Keratinocyte (primary cell): ENCODE measurements at regions not wholly inside any gene's neighbourhood (a gene's known extent, or its start where the extent isn't known, plus 50 kb on each side); places are given as distances from the start of the nearest gene placed in this dataset.

ENCODE experiments used
- DNase-seq: peaks from one replicate; pipeline ENCODE4 v3.0.0-alpha.2; 2011; ENCODE audit warnings: low read depth, missing footprints, low spot score
- FAIRE-seq: peaks from 2 replicates; lab custom pipeline; 2011; peaks lifted over from hg19 to GRCh38; lab: Jason Lieb, UNC
- H2AFZ ChIP-seq: 2 replicates; pipeline ENCODE4 v1.6.0; 2012; ENCODE audit warnings: low read length, control low read depth, inconsistent platforms; ENCODE audit not compliant: control insufficient read depth
- H3K27ac ChIP-seq: 2 replicates; pipeline ENCODE4 v1.5.1; 2011; ENCODE audit warnings: low read length; ENCODE audit not compliant: control insufficient read depth, insufficient read depth
- H3K27me3 ChIP-seq: 3 replicates; pipeline ENCODE4 v1.6.0; 2011; ENCODE audit warnings: low read length; ENCODE audit not compliant: control insufficient read depth, insufficient read depth; ENCODE audit errors: extremely low read depth
- H3K36me3 ChIP-seq, 2 experiments: 2 replicates in 1 of 2; 3 replicates in 1 of 2; pipeline ENCODE4 v1.5.1; 2011; ENCODE audit warnings: low read length in 2 of 2, mild to moderate bottlenecking in 1 of 2; ENCODE audit not compliant: control insufficient read depth in 2 of 2, insufficient read depth in 2 of 2; ENCODE audit errors: extremely low read depth in 1 of 2
- H3K4me1 ChIP-seq: 3 replicates; pipeline ENCODE4 v1.5.1; 2011; ENCODE audit warnings: low read length; ENCODE audit not compliant: control insufficient read depth, insufficient read depth; ENCODE audit errors: extremely low read depth
- H3K4me2 ChIP-seq: 3 replicates; pipeline ENCODE4 v1.6.0; 2011; ENCODE audit warnings: low read depth, low read length; ENCODE audit not compliant: control insufficient read depth, insufficient read depth; ENCODE audit errors: extremely low read depth
- H3K4me3 ChIP-seq, 3 experiments: fragments of 200-600 bp in 1 of 3; sonication (generic) in 1 of 3; 2 replicates in 2 of 3; 3 replicates in 1 of 3; pipeline ENCODE4 v1.5.1; 2011 to 2016; ENCODE audit warnings: low read length in 3 of 3, mild to moderate bottlenecking in 3 of 3, control low read depth in 2 of 3, inconsistent platforms in 1 of 3, low read depth in 1 of 3, mixed read lengths in 1 of 3, mixed run types in 1 of 3, moderate library complexity in 1 of 3; ENCODE audit not compliant: control insufficient read depth in 2 of 3, insufficient read depth in 2 of 3; ENCODE audit errors: extremely low read depth in 1 of 3
- H3K79me2 ChIP-seq: 2 replicates; pipeline ENCODE4 v1.6.0; 2012; ENCODE audit warnings: low read length; ENCODE audit not compliant: control insufficient read depth, insufficient read depth
- H3K9ac ChIP-seq: 3 replicates; pipeline ENCODE4 v1.6.0; 2011; ENCODE audit warnings: low read length; ENCODE audit not compliant: control insufficient read depth, insufficient read depth; ENCODE audit errors: extremely low read depth
- H3K9me1 ChIP-seq: 3 replicates; pipeline ENCODE4 v1.6.0; 2011; ENCODE audit warnings: low read length; ENCODE audit not compliant: control insufficient read depth, insufficient read depth; ENCODE audit errors: extremely low read depth
- H3K9me3 ChIP-seq: 2 replicates; pipeline ENCODE4 v1.5.1; 2012; ENCODE audit warnings: low read depth, low read length; ENCODE audit not compliant: control insufficient read depth
- H4K20me1 ChIP-seq: 3 replicates; pipeline ENCODE4 v1.6.0; 2011; ENCODE audit warnings: low read length; ENCODE audit not compliant: control insufficient read depth, insufficient read depth; ENCODE audit errors: extremely low read depth
- CTCF ChIP-seq, 3 experiments: IDR thresholded peaks in 1 of 3; conservative IDR thresholded peaks in 1 of 3; optimal IDR thresholded peaks in 1 of 3; 2 replicates in 2 of 3; 3 replicates in 1 of 3; pipeline versions ENCODE3 to v1.5.1; 2011; ENCODE audit warnings: low read length in 3 of 3, mild to moderate bottlenecking in 3 of 3, moderate library complexity in 2 of 3, control low read depth in 1 of 3, inconsistent platforms in 1 of 3; ENCODE audit not compliant: insufficient read depth in 2 of 3; ENCODE audit errors: extremely low read depth in 1 of 3
- EZH2 ChIP-seq: IDR thresholded peaks from one replicate; pipeline ENCODE4 v1.6.1; 2012; ENCODE audit warnings: inconsistent platforms, mild to moderate bottlenecking, low read length, moderate library complexity
- dilution Hi-C: fragments of 300-500 bp; cut with MboI; formaldehyde crosslinking; loops from one replicate; pipeline ENCODE4 v1.7.0; 2020; ENCODE audit warnings: low sequenced_read_pairs; ENCODE audit not compliant: extremely low pct_ligation_motif_present

DNA sequence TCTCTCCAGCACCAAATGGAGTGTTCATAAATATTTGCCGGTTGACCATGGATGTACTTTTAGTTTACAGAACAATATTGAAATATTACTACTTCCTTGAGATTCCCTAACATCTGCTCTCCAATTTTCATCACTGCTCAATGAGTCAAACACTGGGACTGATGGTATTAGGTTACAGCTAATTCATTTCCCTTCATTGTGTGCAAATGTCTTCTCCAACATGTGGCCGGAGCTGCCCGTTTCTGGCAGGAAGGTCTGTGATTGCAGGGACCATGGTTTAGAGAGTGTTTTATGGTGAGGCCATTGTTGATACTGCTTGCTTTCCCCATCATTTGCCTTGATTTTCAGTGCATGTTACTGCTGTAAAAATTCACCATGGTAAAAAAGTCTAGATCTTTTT is 209.3 kb downstream of the HS3ST3B1 start:
- Histone ChIP-seq H3K9me1 (no peaks in the 10 kb centered on the region), H2AFZ (no peak overlapping the region), H3K36me3 (no peaks in the 10 kb centered on the region), H3K27ac (no peak overlapping the region), H3K4me1 (no peaks in the 10 kb centered on the region), H3K79me2 (no peaks in the 10 kb centered on the region), H3K9me3 (no peaks in the 10 kb centered on the region), H4K20me1 (no peaks in the 10 kb centered on the region), H3K4me3 (no peak overlapping the region), H3K9ac (no peak overlapping the region), H3K27me3 (no peaks in the 10 kb centered on the region), H3K4me2 (no peak overlapping the region)
- no peak for TF ChIP-seq EZH2
- TF ChIP-seq CTCF (optimal IDR thresholded peaks at IDR 0.05 in 1 of 3, IDR thresholded peaks at IDR 0.05 in 1 of 3, conservative IDR thresholded peaks at IDR 0.05 in 1 of 3; ENCODE audit: extremely low read depth in 1 of 3, insufficient read depth in 2 of 3, low read length in 3 of 3): no peak
- dilution Hi-C loops: no loop called here
- DNase-seq (no peak), FAIRE-seq (no peak)

GRCh38 chr17:14508156-14508555 is 207.3 kb downstream of the HS3ST3B1 start:
- no peak for FAIRE-seq

More at GRCh38 chr17:14508156-14508555, 207.3 kb downstream of the HS3ST3B1 start:
- DNase-seq: no peak
- Histone ChIP-seq H3K4me3 (no peak overlapping the region), H3K4me1 (no peaks in the 10 kb centered on the region), H3K79me2 (no peaks in the 10 kb centered on the region), H3K4me2 (no peak overlapping the region), H3K9me3 (no peaks in the 10 kb centered on the region), H3K9ac (no peak overlapping the region), H3K9me1 (no peaks in the 10 kb centered on the region), H2AFZ (no peak overlapping the region), H3K27me3 (no peaks in the 10 kb centered on the region), H3K27ac (no peak overlapping the region), H3K36me3 (no peaks in the 10 kb centered on the region), H4K20me1 (no peaks in the 10 kb centered on the region)
- dilution Hi-C loops: no loop called here
- TF ChIP-seq CTCF (optimal IDR thresholded peaks at IDR 0.05 in 1 of 3, IDR thresholded peaks at IDR 0.05 in 1 of 3, conservative IDR thresholded peaks at IDR 0.05 in 1 of 3; ENCODE audit: extremely low read depth in 1 of 3, insufficient read depth in 2 of 3, low read length in 3 of 3) (no peak), EZH2 (no peak)
